HG02763 (cell line): ENCODE measurements at regions not wholly inside any gene's neighbourhood (a gene's known extent, or its start where the extent isn't known, plus 50 kb on each side); places are given as distances from the start of the nearest gene placed in this dataset.

ENCODE experiments used
- ATAC-seq: cut with Tn5 transposase; IDR thresholded peaks from one replicate; pipeline ENCODE4 v1.9.1; 2021; ENCODE audit warnings: mild to moderate bottlenecking, moderate library complexity; ENCODE audit not compliant: unreplicated experiment

DNA sequence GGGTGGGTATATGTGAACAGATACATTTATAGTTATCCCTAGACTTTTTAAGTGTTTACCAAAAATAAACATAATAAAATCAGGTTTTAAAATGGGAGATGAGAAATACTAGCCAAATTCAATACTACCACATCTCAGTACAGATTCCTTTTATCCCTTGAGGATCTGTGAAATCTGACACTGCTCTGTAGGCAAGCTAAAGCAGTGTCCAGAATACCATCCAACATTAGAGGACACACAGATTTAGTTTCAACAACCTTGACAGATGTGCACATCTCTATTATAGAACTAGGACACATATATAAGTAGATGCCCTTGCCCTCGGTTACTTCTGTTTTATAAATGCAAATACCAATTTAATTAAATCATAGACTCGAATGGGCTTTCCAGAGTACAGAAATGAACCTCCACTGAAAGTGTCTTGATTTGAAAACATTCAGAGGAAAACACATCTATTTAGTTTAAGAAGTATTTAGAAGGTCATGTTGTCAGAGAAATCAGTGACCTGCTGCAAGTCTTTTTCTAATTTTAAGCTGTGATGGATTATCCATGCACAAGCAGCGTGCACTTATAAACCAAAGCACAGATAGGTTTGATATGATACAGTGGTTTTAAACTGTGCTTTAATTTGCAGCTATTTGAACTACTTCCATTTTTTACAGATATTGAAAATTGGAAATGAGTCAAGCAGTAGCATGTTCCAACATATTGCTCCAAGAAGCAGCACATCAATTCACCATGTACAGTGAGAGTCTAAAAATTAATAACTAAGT lies 156.3 kb upstream of the EPHA7 start:
- no peak for ATAC-seq

- no peak for ATAC-seq
Observed at GRCh38 chr6:93574299-93574698, 154.9 kb upstream of the EPHA7 start.

DNA sequence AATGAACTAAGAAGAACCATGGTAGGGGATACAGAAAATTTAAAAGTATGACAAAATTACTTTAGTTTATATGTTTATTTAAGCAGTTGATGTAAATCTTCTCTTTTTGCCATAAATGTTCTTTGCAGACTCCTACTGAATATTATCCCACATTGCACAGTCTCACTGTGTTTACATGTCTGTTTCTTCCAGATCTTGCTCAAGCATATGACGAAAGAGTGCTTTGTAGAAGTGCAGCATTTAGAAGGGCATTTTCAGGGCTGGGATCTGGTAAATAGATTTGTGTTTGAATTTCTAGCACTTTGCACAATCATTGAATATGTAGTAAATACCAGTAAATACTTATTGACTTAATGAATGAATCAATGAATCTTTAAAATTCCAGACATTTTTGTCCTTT lies 152.0 kb upstream of the EPHA7 start:
- no peak for ATAC-seq

DNA sequence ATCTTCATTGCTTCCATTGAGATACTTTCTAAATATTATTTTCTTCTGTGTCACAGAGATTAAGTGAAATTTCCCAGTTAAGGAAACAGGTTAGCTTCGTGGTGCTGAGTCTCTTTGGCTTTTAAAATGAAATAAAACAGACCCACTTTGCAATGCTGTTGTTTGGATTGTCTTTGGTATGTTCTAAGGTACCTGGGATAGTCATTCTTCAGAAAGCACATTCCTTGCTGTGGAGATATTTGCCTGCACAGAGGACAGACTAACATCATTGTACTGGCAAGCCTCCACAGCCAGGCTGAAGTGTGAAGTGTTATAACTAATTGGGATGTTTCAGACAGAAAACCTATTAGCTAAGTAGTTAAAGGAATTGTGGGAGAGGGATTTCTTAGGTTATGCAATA lies 148.8 kb upstream of the EPHA7 start:
- ATAC-seq: no peak

DNA sequence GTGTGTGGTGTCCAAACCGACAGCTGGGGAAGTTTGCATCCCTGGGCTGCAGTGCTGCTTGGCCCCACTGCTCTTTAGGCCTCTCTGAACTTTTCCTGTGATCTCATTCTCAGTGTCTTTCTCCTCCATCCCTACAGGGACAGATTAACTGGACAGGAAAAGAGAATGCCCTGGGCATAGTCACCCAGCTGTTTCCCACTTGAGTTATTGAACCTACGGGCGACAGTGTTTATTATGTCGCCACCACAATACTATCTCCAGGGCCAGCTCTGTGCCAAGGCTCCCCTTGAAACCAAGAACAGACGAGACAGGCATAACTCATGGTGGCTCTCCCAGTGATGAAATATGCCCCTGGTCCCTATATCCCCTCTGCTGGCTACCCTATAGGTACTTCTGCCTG lies 147.8 kb upstream of the EPHA7 start:
- ATAC-seq: no peak

DNA sequence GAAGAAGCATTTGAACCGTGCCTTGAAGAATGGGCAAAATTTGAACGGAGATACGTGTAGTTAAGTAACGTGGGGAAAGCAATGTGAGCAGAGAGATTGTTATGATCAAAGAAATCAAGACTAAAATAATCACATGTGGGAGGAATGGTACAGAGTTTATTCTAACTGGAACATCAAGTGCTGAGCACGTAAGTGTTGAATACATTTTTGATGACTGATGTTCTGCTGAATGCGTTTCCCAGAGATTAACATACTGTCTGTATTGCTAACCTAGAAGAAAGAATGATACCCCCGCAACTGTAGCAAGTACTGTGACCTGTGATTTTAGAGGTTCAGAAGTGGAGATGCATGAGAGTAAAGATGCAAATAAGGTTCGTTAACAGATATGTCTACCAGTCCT lies 146.9 kb upstream of the EPHA7 start:
- no peak for ATAC-seq

GRCh38 chr6:93562582-93562981 lies 143.2 kb upstream of the EPHA7 start:
- no peak for ATAC-seq

- ATAC-seq: no peak
Observed at GRCh38 chr6:93555292-93555691, 135.9 kb upstream of the EPHA7 start.

GRCh38 chr6:93554018-93554417 lies 134.7 kb upstream of the EPHA7 start:
- ATAC-seq: no peak

DNA sequence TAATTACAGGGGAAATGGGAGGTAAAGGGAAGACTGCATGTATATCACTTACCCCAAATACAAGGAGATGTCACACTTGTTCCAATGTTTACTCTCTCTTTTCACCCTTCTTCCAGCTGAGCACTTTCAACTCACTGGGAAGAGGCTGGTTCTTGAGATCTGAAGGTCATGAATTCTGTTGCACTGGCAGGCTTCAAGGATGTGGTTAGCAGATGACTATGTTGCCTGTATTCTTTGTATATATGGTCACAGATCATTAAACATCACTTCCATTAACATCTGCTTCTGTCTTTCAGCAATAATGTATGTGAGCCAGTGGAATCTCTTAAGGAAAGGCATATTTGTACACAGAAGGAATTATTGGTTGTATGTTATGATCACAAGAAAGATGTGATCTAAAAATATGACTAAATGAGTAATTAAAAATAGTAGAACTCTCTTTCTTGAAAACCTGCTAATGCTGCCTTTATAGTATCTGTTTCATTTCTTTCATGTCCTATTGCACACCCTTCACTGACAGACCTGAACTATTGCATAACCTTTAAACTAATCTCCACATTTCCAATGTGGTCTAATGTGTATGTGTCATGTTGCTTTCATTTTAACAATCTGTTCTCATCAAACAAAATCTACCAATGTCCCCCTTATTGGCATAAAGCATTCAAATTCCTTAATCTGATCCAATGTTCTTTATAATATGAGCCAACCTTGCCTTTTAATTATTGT lies 131.4 kb upstream of the EPHA7 start:
- ATAC-seq: no peak

GRCh38 chr6:93549868-93550267 lies 130.5 kb upstream of the EPHA7 start:
- ATAC-seq: no peak

DNA sequence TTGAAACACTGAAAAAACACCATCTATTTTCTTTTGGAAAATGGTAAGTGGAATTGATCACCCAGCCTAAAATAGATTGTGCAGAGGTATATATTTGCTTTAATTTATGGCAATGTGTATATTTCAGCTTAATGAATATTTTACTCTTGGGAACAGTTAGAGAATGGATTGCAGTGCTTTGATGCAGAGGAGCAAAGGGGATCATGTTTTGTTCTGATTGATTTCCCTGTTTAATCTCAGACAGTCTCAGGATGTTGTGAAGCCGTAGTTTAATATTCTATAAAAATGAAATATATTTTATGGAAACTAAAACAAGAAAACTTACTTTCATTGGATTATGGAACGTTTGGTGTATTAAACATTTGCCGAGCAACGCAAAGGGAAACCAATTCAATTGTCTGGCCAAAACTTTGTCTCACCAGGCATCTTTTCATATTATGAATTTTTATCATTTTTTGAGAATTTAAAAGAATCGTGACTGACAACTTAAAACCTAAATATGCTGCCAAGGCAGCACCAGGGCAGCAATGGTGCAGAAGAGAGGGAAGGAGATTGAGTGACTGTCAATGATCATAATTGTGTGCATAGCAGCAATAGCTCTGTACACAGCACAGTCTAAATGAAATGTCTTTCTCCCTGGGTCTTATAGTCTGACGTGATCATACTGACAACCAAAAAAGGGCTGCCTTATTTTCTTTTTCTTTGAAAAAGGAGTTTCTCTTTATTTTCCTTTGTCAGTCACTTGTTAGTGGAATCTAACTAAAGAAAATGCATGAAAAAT lies 105.5 kb upstream of the EPHA7 start:
- ATAC-seq: no peak

GRCh38 chr6:93523365-93523764 lies 104.0 kb upstream of the EPHA7 start:
- ATAC-seq: no peak

DNA sequence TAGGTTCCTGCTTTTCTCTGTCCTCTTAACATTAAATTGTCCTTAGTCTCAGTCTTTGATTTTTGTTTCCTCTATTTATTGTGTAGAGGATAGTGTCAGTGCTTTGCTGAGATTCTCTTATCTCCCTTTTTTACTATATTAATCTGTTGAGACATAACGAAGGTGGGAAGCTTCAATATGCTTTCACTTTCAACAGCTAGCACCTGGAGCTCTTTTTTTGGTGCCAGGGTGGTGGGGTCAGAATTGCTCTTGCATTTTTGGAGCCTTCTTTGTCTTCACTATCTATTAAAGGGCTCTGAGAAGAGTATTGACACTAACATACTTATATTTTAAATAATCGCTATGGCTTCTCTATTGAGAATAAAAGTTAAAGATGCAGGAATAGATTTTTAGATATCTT lies 97.1 kb upstream of the EPHA7 start:
- no peak for ATAC-seq

DNA sequence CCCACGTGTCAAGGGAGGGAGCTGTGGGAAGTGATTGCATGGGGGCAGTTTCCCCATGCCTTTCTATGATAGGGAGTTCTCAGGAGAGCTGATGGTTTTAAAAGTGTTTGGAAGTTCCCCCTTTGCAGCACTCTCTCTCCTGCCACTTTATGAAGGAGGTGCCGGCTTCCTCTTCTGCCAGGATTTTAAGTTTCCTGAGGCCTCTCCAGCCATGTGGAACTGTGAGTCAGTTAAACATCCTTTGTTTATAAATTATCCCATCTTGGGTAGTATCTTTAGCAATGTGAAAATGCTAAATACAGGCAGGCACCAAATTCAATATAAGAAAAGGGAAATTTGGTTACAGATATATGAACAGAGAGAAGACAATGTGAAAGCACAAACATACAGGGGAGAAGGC lies 96.4 kb upstream of the EPHA7 start:
- no peak for ATAC-seq

DNA sequence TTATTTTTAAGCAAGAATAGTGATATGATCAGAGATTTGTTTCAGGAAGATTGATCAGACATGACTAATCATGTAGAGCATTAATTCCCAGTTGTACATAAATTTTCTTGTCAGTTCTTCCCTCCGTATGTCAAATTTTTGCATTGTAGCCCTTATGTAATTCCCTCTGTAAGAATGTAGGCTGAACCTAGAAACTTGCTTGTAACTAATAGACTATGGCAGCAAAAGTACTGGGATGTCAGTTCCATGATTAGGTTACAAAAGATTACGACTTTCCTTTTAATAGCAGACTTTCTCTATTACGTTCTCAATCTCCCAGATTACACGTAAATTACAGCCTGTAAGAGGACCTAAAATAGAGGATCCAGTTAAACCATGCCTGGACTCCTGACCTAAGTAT lies 79.4 kb upstream of the EPHA7 start:
- no peak for ATAC-seq

GRCh38 chr6:93496548-93496947 lies 77.2 kb upstream of the EPHA7 start:
- no peak for ATAC-seq

DNA sequence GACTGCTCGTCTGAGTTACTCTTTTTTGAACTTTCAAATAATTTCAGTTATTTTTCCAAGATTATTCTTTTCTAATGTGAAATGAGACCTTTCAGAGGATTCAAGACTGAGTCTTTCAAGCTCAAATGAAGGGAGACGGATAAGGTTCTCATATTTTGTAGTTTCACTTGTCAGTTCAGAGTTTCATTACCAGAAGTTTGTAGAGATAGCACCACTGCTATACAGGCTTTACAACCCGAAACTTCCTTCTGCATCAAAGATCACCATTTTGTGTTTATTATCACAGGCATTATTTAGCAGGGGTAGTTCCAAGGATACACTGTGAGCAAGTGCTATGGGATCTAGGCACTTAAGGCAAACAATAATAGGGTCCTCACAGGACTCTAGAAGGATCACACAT lies 74.7 kb upstream of the EPHA7 start:
- ATAC-seq: no peak

GRCh38 chr6:93474733-93475179 lies 55.4 kb upstream of the EPHA7 start:
- no peak for ATAC-seq

GRCh38 chr6:93471281-93471680 lies 51.9 kb upstream of the EPHA7 start:
- no peak for ATAC-seq
